ENCODE measurements at regions not wholly inside any gene's neighbourhood (a gene's known extent, or its start where the extent isn't known, plus 50 kb on each side); places are given as distances from the start of the nearest gene placed in this dataset.
"Not testable (repeated sequence)": the region's sequence is repeated elsewhere in the genome, so short reads cannot be mapped to it uniquely, and the experiment has no call there.

DNA sequence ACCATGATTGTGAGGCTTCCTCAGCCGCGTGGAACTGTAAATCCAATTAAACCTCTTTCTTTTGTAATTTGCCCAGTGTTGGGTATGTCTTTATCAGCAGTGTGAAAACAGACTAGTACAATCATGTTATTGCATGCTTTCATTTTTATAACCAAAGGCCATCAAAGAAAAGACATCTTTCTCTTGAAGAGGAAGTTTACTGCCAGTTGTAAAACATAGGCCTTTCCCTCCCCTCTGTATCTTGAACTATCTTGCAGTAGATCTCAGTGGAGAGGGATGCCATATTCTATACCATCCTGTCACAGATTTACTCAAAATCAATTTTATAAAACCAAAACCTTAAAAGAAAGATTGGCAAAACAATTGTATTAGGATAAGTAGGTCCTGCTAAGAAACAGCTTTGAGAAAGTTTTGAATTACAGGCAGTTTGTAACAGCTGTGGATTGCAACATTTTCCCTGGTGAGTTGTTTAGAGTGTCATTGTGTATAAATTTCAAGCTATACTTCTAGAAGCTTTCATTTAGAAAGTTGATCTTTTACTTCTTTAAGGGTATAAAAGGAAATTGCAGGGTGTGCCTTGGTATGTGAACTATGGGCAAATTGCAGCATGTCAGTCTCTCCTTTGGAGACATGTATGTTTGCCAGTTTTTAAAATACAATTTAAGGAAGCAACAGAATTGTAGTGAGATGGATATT, 128.0 kb downstream of the ATP23 start:
- DNase-seq: no peak

DNA sequence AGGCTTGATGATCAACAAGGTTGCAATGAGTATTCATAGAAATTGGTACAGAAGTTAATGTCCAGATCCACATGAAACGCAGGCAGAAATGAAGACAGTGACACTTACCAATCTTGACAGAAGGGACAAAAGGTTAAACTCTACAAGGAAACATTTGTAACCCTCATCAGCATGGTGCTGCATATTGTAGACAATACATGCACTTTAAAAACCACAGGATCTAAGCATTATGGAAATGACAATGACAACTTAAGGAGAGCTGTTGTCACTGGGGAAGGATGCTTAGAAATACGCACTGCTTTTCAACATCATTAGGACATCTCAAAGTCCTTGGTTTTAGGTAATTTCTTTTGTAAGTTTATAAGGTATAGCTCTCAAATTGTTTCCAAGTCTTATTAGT, 130.6 kb downstream of the ATP23 start:
- no peak for DNase-seq

DNA sequence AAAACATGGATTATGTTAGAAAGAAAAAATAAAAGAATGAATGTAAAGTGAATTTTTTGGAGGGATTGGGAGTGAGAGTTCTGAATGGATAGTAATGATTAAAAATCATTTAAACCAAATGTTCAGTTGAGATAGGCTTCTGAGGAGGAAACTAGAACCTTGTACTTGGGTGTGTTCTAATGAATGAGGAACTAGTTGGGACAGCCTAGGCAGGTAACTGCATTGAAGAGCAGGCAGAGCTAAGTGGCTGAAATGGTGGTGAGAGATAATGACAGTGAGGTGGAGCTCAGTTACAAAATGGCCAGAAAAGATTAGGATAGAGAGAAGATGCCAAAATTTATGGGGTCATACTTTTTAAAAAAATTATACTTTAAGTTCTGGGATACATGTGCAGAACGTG, 132.9 kb downstream of the ATP23 start:
- no peak for DNase-seq

DNA sequence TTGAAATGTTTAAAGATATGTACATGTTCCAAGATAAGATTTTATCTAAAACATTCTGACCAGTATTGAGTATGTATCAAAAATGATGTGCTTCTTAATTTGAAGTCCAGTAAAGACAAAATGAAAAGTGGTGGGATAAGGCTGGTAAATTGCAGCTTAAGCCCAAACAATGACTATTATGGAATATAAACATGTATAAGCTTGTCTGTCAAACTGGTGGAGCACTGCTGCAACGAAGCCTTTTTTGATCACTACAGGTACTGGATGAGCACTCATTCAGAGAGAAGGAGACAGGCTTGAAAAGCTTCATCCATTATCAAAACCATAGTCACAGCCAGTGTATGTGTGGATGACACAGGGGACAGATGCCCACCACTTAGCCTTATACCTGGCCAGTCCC, 138.4 kb downstream of the ATP23 start:
- no peak for DNase-seq

DNA sequence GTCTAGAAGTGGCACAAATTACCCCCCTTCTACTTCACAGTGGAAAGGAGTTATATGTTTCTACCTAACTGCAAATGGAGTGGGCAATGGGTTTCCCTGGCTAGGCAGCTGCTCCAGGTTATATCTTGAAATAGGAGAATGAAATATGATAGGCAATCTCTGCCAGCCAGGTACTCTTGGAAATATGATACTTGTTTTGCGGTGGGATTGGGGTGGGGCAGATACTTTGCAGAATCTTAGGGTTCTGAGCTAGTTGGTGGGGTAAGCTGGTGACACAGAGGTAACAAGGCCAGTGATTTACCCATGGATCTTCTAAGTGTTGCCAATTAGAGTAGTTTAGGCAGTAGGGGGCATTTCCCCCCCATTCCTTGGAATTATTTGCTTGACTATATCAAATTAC, 140.1 kb downstream of the ATP23 start:
- no peak for DNase-seq

DNA sequence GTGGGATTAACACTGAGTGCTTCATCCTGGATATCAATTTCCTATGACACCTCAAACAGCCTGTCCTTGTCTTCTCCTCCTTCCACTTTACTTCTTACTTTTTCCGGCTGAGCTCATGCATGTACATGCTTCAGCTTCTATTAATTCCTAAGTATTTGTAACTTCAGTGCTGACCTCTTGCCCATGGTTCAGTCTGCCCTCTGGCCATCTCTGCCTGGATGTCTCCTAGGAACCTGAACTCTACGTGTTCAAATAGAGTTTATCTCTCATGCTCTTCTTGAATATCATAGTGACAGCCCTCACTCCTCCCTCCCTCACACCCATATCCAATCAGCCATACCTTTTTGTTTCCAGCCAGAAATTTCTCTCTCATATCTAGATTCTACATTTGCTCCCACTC, 141.6 kb downstream of the ATP23 start:
- DNase-seq: no peak

DNA sequence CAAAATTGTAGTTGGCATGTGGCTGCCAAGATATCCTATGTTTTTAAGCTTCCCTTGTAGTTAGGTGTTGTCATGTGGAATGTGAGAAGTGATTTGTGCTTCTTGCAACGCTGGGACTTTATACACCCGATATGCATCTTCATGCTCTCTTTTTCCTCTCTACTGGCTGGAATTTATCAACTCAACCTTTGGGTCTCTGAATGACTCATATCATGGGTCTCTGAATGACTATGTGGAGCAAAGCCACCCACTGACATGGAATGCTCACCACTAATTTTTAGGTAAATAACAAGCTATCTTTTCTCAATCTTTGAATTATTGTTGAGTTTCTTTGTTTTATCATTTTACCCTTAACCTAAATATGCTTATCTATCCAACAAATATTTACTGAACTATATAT, 144.6 kb downstream of the ATP23 start:
- no peak for DNase-seq

DNA sequence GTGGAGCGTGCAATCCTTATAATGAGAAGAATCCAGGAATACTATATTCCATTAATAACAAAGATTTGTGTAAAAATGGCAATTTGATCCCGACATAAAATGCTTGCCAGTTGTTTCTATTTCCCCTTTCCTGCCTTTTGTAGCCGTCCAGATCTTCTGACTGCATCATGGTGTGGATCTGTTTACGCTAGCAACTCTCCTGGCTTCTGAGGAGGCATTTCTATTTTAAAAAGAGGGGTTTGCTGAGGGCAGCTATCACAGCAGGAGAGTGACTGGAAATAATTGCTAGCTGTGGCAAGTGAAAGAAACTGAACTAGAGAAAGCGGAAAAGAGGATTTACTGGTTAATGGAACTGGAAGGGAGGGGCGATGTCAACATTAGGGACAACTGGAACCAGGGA, 145.6 kb downstream of the ATP23 start:
- DNase-seq: no peak

DNA sequence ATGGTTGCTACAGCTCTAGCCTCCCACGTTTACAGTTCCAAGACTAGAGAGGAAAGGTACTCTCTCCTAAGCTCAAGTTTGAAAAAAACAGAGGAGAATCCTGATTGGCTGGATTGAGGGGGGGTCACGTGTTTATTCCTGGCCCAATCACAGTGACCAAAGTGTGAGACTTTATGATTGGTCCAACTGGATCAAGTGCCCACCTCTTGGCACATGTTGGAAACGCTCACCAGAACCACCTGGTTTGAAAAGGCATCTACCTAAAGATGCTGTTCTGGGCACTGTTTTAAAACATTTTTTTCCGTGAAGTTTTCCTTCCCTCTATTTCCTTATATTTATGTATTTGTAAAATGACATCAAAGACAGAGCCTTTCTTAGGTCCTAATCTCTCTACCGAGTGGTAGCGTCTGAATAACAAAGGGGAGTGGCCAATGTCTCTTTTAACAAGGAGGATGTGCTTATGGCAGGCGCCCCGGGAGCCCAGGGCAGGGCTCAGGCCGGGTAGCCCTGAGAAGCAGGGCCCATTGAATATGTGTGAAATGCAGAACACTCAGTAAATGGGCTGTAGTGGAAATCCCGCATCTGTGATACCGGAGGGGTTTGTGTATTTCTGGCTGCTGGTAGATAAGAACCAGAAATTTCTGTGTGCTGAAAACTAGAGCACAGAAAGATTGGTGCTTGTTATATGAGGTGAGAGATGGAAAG, 146.2 kb downstream of the ATP23 start:
- no peak for DNase-seq

DNA sequence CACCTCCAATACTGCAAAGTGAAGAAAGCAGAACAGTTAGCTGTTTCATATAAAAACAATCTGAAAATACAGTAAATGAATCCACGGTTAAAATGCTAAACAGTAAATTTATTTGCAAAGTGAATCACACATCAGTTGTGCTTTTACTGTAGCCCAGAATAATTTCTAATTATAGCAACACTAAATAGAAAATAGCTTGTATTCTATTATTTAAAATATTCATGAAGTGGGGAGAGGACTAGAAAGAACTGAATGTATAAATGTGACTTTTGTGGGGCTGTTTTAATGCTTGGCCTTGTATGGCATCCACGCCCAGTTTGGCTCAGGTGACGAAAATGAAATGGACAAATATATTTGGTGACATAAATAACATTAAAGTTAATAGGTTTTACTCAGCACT, 148.2 kb downstream of the ATP23 start:
- DNase-seq: no peak

DNA sequence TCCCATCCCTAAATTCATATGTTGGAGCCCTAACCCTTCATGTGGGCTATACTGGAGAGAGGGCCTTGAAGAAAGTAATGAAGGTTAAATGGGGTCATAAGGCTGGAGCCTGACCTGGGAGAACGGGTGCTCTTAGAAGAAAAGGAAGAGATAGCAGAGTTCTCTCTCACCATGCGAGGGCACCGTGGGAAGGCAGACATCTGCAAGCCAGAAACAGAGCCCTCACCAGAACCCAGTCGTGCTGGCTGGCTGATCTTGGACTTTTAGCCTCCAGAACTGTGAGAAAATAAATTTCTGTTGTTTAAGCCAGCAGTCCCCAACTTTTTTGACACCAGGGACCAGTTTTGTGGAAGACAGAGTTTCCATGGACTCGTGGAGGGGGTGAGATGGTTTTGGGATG, 149.3 kb downstream of the ATP23 start:
- DNase-seq: no peak

DNA sequence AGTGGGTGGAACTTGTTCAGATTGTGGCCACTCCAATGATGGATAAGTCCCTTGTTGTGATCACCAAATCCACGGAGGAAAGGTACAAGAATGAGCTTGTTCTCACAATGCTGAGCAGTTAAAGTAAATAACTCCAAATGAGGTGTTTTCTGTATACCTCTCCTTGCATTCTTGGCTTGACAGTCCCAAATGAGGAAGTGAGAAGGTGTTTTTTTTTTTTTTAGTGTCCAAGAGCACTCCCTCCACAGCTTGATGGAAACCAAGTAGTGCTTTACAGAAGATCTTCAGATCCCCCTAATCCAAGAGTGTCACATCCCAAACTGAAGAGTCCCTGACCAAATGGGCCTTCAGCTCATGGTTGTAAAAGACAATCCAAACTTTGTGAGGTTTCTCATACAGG, 153.6 kb downstream of the ATP23 start:
- no peak for DNase-seq

DNA sequence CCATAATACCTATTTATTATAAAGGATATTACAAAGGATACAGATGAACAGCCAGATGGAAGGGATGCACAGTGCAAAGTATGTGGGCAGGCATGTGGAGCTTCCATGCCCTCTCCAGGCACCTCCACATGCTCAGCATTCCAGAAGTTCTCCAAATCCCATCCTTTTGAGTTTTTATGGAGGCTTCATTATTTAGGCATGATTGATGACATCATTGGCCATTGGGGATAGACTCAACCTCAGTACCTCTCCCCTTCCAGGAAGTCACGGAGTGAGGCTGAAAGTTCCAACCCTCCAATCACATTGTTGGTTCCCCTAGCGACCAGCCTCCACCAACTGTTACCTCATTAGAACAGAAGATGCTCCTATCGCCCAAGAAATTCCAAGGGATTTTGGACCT, 156.4 kb downstream of the ATP23 start:
- no peak for DNase-seq

DNA sequence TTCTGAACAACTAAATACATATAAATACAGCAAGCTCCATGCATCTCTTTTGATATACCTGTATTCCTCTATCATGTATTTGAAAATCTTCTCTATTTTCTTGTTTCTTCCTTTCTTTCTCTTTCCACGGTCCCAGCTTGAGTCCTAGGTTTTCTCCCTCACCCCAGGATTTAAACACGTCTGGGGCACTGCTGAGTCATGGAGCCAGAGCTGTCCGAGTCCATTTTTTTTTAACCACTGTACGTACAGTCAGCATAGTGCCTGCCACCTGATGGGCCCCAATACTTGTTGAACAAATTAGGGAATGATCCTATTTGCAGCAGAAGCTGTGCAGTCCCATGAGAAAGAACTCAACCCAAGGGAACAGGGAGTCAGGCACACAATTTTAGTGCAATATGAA, 158.1 kb downstream of the ATP23 start:
- DNase-seq: no peak

DNA sequence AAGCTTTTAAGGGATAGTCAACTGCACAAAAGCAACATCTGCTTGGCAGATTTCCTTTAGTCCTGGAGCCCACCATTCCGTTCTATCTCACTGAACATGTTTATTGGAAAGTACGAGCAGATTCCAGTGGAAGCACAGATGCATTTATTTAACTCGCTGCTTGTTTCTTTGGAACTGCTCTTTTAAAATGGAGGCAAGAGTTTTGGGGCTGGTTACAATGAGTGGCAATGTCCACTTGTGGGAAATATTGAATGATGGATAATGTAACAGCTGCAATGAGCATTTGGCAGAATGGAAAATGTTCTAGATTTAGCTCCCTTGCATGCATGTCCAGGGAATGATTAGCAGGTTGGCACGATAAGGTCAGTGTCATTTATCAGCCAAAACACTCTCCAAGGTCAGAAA, 163.0 kb downstream of the ATP23 start:
- no peak for DNase-seq

DNA sequence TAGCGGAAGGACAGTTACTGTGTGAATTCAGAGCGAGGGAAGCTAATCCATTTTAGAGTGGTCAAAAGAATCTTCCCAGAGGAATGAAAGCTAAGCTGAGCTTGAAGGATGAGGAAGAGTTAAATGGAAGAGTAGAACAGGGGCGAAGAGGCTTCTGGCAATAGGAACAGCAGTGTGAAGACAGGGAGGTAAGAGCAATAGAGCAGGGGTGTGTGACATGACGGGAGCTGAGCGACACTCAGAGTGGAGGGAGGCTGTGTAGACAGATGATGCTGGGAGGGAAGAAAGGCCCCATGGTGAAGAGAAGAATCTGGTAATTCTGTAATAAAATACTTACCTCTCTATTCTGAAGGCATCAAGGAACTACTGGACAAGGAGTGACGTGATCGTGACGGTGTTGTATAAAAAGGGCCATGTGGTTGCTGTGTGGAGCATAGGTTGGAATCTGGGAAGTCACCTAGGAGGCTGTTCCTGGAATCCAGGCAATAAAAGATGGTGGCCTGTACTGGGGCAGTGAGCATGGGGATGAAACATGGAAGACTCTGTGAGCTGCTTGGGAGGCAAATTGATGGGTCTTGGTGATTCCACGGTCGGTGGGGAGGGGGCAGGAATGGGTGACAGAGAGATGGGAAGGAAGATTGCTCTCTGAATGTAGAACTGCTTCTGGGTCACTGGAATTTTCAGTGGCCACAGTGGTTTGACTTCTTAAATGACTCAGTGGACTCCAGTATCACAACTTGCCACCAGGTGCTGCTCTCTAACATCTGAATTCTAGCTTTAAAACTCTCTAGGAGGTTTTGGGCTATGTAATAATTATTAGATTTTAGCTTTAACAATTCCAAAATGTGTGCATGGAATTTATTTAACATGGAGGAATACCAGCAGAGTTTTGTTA, 164.1 kb downstream of the ATP23 start:
- no peak for DNase-seq

DNA sequence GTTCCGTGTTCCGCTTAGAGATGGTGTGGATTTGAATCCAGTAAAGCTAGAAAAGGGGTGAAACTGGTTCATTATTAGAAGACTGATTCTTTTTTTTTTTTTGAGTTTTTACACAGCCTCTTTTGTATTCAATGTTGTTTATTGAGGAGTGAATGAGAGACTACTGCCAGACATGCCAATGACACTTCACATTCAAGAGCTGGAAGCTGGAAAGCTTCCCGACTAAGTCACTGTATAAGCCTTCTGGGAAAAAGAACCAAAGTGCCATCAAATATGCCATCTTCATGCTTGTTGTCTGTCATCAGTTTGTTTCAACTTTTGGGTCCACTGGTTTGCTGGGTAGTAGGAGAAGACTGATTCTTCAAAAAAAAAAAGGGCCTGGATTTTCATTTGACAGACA, 164.8 kb downstream of the ATP23 start:
- DNase-seq: no peak

DNA sequence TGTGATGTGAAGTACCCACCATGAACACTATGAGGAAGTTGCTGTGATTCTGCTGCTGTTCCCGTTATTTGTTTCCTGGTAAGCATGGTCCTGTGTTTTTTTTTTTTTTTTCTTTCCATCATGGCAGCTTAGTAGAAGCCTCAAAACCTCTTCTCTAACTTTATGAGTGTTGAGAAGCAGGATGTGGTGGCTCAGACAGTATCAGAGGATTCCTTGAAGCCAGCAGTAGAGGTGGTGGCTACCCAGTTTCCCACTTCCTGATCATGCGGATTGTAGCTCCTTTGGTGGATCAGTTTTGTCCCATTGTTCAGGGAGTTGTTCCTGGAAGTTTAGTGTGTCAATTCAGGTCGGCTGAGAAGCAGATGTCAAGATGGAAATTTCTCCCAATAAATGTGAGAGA, 175.8 kb downstream of the ATP23 start:
- no peak for DNase-seq

DNA sequence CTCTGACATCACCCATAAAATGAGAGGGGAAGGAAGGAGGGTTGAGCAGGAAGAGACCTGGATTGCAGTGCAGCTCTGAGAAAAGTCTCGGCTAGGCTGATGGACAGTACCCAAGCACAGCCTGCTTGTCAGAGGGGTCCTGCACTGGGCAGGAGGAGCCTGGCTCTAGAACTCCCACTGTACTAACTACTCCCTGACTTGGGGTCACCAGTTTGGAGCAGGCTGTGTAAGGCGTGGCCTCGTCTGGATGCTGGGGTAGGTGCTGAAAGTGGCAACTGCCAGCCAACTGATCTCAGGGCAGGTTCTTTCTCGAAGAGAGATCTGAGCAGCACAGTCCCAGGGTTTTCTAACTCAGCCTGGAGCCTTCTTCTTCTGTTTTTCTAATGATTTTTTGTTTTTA, 176.3 kb downstream of the ATP23 start:
- no peak for DNase-seq

DNA sequence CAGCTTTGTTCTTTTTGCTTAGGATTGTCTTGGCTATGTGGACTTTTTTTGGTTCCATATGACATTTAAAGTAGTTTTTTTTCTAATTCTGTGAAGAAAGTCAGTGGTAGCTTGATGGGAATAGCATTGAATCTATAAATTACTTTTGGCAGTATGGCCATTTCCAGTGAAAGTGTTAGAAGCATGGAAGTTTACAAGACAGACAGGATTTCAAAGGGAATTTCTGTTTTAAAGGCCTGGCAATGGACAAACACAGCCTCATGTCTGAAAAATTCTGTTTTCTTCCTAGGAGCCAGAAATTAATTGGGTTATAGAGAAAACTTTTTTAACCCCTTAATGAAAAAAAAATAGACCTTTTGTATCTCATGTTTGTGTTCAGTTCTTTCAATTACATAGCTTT, 184.4 kb downstream of the ATP23 start:
- DNase-seq: not testable (repeated sequence)

DNA sequence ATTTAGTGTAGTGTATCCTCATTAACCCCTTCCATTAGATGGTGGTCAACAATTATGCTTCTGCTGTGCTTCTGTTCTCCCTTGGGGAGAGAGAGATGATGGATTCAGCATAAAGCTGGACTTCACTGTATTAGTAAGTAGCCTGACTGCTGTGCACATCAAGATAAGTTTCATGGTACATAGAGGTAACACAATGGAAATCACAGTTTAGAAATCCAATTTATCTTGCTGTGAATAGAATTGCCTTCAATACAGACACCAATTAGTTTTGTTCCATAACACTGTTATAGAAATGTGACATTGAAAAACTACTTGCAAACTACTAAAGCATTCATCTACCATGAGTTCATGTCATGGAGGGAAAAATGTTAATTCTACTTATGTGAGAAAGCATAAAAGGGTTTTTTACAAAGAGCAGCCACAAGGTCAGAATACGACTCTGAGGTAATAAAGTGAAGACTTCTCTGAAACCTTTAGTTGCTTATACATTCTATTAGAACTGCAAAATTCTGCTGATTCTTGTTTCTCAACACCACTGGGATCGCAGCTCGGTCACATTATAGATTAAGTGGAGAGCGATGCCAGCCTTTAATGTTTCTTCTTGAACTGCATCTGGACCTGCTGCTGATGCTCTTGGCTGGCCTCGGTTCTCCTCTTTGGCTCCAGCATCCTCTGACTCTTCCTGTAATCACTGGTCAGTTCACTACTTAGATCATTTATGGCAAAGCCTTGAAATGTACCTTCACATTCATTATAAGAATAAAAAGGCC, 190.8 kb downstream of the ATP23 start:
- no peak for DNase-seq

DNA sequence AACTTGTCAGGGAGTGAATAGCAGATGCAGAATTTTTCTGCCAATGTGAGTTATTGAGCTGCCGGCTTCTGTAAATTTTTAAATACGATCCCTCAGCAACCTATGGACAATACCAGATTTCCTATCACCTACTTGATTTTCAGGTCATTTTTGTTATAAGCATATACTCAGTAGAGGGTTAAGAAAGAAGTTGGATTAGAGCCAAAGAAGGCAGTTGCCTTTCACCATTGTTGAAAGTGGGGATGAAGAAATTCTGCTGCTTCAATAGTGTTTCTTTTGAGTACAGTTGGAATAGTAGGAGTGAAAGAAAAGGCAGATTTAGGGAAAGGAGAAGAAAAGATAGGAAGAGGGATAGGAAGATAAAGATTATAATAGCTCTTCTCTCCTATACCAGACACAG, 197.1 kb downstream of the ATP23 start:
- no peak for DNase-seq

DNA sequence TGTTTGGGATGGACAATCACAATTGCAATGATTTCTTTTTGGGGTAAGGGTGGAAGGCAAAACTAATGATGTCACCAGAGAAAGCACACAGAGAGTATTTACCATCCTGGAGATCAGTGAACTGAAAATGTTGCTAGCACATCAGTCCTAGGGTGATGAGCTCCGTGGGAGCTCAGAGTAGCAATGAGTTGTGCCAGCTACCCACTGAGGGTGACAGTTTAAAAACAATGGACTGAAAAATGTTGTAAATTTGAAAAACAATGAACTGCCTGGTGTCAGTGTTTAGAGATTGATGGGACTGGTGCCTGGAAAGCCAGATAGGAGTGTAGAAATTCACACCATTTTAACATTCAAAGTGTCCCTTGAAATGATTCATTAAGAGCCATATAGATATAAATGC, 198.5 kb downstream of the ATP23 start:
- DNase-seq: no peak
